Cardiac muscle cell (in vitro differentiated cells and primary cell): ENCODE measurements at regions not wholly inside any gene's neighbourhood (a gene's known extent, or its start where the extent isn't known, plus 50 kb on each side); places are given as distances from the start of the nearest gene placed in this dataset.

Experiments used
- DNase-seq, 2 donors: peaks; one replicate each; pipeline versions ENCODE4 v3.0.0 to v3.0.0-alpha.2; 2010 to 2017; ENCODE audit warnings: low read depth in 1 of 2, low spot score in 1 of 2
- H3K27ac ChIP-seq: fragments of 200-600 bp; sonication (generic); 2 replicates; pipeline ENCODE4 v1.5.1; 2016
- H3K27me3 ChIP-seq: fragments of 200-600 bp; sonication (generic); 2 replicates; pipeline ENCODE4 v1.6.0; 2016; ENCODE audit warnings: control low read depth
- H3K36me3 ChIP-seq: fragments of 200-600 bp; sonication (generic); 2 replicates; pipeline ENCODE4 v1.5.1; 2016; ENCODE audit warnings: control low read depth
- H3K4me1 ChIP-seq: fragments of 200-600 bp; sonication (generic); 2 replicates; pipeline ENCODE4 v1.8.1; 2017; ENCODE audit warnings: low read depth, mild to moderate bottlenecking, mixed run types
- H3K4me3 ChIP-seq: fragments of 200-600 bp; sonication (generic); 2 replicates; pipeline ENCODE4 v1.5.1; 2016; ENCODE audit warnings: mild to moderate bottlenecking
- H3K9me3 ChIP-seq: fragments of 200-600 bp; sonication (generic); 2 replicates; pipeline ENCODE4 v1.5.1; 2017; ENCODE audit warnings: low read depth, mild to moderate bottlenecking, control low read depth
- TF ChIP-seq, protein P1 (sequence below): IDR thresholded peaks from 2 replicates; pipeline ENCODE4 v1.5.1; 2012; ENCODE audit warnings: low read depth, mild to moderate bottlenecking, low read length

DNA sequence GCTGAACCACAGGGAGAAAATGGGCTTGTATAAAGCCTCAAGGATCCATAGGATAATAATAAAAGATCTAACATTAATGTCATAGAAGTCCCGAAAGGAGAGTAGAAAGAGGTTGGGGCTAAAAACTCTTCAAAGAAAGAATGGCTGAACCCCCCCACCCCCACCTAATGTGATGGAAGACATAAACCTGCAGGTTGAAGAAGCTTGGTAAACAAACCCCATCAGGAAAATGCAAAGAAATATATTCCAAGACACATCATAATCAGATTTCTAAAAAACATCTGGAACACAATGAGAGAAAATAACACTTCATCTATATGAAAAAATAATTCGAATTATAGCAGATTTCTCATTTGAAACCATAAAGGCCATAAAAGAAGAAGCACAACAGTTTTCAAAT lies 105.6 kb upstream of the BAIAP2L1 start:
- DNase-seq: no peak
- TF ChIP-seq, protein P1, sequence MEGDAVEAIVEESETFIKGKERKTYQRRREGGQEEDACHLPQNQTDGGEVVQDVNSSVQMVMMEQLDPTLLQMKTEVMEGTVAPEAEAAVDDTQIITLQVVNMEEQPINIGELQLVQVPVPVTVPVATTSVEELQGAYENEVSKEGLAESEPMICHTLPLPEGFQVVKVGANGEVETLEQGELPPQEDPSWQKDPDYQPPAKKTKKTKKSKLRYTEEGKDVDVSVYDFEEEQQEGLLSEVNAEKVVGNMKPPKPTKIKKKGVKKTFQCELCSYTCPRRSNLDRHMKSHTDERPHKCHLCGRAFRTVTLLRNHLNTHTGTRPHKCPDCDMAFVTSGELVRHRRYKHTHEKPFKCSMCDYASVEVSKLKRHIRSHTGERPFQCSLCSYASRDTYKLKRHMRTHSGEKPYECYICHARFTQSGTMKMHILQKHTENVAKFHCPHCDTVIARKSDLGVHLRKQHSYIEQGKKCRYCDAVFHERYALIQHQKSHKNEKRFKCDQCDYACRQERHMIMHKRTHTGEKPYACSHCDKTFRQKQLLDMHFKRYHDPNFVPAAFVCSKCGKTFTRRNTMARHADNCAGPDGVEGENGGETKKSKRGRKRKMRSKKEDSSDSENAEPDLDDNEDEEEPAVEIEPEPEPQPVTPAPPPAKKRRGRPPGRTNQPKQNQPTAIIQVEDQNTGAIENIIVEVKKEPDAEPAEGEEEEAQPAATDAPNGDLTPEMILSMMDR: no peak

DNA sequence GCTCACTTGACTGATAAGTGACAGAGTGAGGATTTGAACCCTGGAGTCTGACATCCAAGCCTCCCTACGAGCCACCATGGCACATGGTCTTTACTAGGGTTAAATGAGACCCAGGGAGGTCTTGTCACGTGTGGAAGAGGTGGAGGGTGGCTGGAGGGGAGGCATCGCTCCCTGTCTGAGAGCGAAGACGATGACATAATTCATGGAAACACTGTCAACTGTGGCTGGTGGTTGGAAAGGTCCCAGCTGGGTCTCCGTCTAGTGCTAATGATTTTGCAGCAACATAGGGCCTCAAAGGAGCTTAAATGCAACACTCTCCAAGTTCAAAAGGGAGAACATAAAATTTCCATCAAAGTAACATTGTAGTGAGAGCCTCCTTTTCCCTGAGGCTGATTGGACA lies 99.9 kb upstream of the BAIAP2L1 start:
- H3K4me1 ChIP-seq: no peaks in the 10 kb centered on the region
- H3K27me3 ChIP-seq: no peaks in the 10 kb centered on the region
- TF ChIP-seq, protein P1: no peak
- no peaks in the 10 kb centered on the region for H3K36me3 ChIP-seq
- no peak for DNase-seq
- H3K27ac ChIP-seq: no peak overlapping the region
- H3K9me3 ChIP-seq: no peaks in the 10 kb centered on the region
- H3K4me3 ChIP-seq: no peak overlapping the region

More for the DNA sequence above, 105.6 kb upstream of the BAIAP2L1 start:
- Histone ChIP-seq H3K27ac (no peak overlapping the region), H3K27me3 (no peaks in the 10 kb centered on the region), H3K4me1 (no peaks in the 10 kb centered on the region), H3K9me3 (no peaks in the 10 kb centered on the region), H3K4me3 (no peak overlapping the region), H3K36me3 (no peaks in the 10 kb centered on the region)

DNA sequence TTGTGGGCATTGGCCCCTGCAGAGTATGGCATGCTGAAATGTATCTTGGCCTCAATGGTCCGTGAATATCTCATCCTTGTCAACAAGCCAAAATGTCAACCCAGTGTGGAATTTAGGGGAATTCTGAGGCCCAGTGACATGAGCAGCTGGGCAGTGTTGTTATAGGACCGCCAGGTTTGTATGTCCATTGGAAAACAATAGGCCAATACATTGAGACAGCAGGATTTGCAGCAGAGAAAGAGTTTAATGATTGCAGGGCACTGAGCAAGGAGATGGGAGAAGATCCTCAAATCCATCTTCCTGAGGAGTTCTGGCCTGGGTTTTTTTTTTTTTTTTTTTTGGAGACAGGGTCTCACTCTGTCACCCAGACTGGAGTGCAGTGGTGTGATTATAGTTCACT lies 95.7 kb upstream of the BAIAP2L1 start:
- H3K4me3 ChIP-seq: no peak overlapping the region
- TF ChIP-seq, protein P1: no peak
- H3K27ac ChIP-seq: no peak overlapping the region
- no peaks in the 10 kb centered on the region for H3K27me3 ChIP-seq
- no peaks in the 10 kb centered on the region for H3K36me3 ChIP-seq
- no peak for DNase-seq
- no peaks in the 10 kb centered on the region for H3K4me1 ChIP-seq
- no peaks in the 10 kb centered on the region for H3K9me3 ChIP-seq

DNA sequence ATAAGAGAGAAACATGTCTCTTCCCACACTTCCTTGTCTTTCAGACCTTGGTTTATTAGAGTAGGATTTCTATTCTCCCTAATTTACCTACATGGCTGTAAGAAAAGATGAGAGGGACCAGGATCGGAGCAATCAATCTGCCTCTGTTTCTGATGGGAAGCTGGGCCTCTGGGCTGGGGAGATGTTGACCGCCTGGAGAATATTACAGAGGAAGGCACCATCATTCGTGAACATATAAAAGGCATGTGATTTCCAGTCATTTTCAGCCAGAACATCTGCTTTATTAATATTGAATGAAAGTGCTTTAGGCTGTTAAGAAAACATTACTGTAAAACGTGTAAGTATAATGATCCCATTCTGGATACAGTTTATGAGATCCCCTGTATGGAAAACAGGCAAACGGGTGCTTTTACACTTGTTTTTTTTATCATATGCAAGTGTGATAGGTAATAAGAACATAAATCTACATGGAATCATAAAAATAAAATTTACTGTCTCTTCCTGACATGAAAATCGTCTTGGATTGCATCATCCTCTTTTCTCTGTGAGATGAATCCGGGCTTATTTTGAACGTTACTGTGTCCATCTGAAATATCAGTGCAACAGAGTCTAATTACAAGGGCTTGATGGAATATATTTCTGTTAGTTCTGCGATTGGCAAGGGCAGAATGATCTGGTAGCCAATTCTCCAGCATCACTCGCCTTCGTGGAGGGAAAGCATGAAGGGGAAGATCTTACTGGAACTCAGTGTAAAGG lies 94.5 kb upstream of the BAIAP2L1 start:
- H3K27me3 ChIP-seq: no peaks in the 10 kb centered on the region
- no peaks in the 10 kb centered on the region for H3K4me1 ChIP-seq
- H3K9me3 ChIP-seq: no peaks in the 10 kb centered on the region
- no peak overlapping the region for H3K27ac ChIP-seq
- H3K36me3 ChIP-seq: no peaks in the 10 kb centered on the region
- no peak for DNase-seq
- TF ChIP-seq, protein P1: no peak
- H3K4me3 ChIP-seq: no peak overlapping the region

DNA sequence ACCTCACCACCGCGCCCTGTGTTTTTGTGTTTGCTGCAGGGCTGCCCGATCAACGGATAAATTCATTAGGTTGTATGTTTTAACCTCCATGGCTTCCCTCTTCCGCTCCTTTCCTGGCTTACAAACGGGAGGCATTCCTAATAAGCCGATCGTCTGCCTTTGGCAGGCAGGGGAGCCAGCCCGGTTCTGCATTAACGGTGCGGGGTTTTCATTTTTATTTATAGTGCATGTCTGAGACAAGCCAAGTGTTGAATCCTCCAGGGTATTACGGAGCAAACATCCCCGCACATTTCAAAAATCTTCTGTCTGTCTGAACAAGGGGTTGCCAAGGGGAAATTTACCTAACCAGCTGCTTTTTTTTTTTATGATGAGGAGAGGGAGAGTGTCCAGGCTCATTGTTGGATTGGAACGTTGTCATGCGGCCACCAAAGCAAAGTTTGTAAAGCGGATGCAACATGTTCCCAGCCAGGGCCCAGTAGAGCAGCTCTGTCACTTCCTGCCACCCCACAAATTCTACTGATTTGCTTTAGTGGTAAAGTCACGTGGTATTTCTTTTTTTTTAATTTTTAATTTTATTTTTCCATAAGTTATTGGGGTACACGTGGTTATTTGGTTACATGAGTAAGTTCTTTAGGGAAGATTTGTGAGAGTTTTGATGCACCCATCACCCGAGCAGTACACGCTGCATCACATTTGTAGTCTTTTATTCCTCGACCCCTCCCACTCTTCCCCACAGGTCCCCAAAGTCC lies 92.3 kb upstream of the BAIAP2L1 start:
- no peak for DNase-seq
- H3K36me3 ChIP-seq: no peaks in the 10 kb centered on the region
- no peak overlapping the region for H3K4me3 ChIP-seq
- H3K27me3 ChIP-seq: no peaks in the 10 kb centered on the region
- no peaks in the 10 kb centered on the region for H3K9me3 ChIP-seq
- TF ChIP-seq, protein P1: no peak
- no peak overlapping the region for H3K27ac ChIP-seq
- H3K4me1 ChIP-seq: no peaks in the 10 kb centered on the region
